A172 (cell line): ENCODE measurements at regions not wholly inside any gene's neighbourhood (a gene's known extent, or its start where the extent isn't known, plus 50 kb on each side); places are given as distances from the start of the nearest gene placed in this dataset.
"Not testable (repeated sequence)": the region's sequence is repeated elsewhere in the genome, so short reads cannot be mapped to it uniquely, and the experiment has no call there.

ENCODE experiments used
- DNase-seq: peaks from one replicate; pipeline ENCODE4 v3.0.0-alpha.2; 2015; ENCODE audit warnings: low spot score

DNA sequence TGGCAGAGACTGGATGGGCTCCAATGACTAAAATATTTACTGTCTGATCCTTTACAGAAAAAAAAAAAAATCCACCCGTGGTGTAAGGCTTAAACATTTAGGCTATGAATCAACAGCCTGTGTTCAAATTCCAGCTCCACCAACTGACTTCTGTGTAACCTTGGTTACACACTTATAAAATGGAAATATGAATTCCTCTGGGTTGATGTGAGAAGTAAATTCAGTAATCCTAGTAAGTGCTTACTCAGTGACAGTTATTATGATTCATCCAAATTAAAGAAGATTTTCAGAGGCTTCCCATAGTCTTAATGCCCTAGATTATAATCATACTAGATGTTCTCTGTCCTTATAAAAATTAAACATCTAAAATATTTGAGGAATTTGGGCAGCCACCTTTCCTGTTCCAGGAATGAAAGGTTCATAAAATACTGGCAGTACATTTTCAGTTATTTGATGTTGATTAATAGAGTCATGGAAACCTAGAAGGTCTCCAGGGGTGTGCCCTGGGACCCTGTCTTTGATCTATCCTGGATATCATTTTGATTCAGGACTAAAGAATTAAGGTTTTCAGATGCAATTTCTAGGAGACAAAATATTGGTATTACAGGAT, 180.3 kb upstream of the ZNF217 start:
- DNase-seq: peak; percentile 98

DNA sequence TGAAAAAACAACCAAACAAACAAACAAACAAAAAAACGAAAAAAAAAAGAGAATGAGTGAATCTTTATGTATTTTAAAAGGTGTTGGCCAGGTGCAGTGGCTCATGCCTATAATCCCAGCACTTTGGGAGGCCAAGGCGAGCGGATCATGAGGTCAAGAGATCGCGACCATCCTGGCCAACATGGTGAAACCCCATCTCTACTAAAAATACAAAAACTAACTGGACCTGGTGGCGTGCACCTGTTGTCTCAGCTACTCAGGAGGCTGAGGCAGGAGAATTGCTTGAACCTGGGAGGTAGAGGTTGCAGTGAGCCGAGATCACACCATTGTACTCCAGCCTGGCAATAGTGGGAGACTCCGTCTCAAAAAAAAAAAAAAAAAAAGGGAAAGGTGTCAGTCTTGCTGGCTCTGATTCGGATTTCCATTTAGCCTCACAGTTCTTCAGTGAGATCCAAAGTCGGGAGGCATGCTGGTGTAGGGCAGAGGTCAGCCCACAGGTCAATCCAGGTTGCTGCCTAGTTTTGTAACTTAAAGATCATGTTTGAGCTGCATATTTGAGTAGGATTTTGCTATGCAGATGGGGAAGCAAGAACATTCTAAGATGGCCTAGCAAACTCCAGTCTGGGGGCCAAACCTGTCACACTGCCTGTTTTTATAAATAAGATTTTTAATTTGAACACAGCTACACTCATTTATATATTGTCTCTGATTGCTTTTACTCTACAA, 179.6 kb upstream of the ZNF217 start:
- not testable (repeated sequence) for DNase-seq

GRCh38 chr20:53769041-53769440, 175.4 kb upstream of the ZNF217 start:
- DNase-seq: no peak

DNA sequence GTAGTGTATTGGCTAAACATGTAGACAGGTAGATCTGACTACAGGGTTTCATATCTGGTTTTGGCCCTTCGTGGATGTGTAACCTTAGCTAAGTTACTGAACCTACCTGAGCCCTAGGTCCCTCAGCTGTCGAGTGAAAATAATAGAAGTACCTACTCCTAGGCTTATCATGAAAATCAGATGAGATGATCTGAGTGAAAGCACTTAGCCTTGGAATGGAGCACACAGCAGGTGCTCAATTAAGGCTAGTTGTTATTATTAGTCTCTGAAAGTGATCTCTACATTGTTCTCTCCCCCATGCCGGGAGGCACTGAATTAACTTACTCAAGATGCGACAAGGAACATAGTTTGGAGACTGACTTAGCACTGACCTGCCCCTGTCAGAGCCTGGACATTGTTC, 174.7 kb upstream of the ZNF217 start:
- no peak for DNase-seq

- DNase-seq: no peak
Measured at GRCh38 chr20:53767206-53767930, 173.7 kb upstream of the ZNF217 start.

GRCh38 chr20:53764415-53764800, 170.8 kb upstream of the ZNF217 start:
- no peak for DNase-seq

DNA sequence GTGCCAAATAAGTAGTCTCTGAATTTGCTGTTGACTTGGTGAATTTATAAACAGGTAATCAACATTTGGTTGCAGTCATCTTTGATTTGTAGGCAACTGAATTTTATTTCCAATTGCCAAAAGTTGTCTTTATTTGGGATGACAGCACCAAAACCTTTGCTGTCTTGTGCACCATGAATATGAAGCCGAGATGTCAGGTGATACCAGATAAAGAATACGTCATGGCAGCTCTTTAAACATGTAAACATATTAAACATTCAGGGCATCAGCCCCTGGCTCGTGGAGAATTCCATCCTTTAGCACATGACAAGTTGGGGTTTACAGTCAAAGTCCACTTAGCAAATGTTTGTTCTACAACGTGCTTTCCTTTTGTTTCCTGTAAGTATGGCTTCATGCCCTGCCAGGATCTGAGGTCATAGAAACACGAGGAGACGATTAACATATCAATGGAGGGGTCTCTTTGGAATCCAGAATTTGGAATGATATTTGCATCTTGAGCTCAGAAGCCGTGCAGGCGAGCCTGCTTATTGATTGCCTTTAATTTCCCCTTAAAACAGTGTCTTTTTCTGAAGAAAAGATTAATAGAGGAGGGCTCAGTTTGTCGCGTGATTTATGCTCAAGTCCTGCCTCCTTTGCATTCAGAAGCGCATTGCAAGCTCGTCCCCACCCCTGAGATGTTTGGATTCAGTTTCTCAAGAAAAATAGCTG, 170.2 kb upstream of the ZNF217 start:
- DNase-seq: no peak

DNA sequence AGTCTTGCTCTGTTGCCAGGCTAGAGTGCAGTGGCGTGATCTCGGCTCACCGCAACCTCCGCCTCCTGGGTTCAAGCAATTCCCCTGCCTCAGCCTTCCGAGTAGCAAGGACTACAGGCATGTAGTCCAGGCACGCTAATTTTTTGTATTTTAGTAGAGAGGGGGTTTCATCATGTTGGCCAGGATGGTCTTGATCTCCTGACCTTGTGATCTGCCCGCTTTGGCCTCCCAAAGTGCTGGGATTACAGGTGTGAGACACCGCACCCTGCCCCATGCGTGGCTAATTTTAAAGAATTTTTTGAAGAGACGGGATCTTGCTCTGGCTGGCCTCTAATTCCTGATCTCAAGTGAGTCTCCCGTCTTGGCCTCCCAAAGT, 168.8 kb upstream of the ZNF217 start:
- not testable (repeated sequence) for DNase-seq

- no peak for DNase-seq
Measured at GRCh38 chr20:53760025-53760441, 166.4 kb upstream of the ZNF217 start.

DNA sequence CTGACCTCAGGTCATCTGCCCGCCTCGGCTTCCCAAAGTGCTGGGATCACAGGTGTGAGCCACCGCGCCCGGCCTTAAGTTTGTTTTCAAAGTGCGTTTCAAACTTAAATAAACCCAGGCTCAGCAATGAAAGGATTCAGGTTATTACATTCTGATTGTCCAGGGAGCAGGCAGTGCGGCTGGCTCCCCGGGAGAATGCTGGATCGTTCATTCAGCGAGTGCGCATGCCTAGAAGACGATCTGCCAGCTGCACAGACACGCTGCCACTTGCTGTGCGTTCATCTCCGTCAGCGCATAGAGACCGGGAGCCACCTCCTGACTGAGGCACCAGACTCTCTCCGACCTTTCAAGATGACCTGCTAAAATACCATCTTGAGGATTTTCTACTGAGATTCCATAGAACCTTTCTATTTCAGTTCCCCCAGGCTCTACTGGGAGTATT, 163.9 kb upstream of the ZNF217 start:
- DNase-seq: no peak

DNA sequence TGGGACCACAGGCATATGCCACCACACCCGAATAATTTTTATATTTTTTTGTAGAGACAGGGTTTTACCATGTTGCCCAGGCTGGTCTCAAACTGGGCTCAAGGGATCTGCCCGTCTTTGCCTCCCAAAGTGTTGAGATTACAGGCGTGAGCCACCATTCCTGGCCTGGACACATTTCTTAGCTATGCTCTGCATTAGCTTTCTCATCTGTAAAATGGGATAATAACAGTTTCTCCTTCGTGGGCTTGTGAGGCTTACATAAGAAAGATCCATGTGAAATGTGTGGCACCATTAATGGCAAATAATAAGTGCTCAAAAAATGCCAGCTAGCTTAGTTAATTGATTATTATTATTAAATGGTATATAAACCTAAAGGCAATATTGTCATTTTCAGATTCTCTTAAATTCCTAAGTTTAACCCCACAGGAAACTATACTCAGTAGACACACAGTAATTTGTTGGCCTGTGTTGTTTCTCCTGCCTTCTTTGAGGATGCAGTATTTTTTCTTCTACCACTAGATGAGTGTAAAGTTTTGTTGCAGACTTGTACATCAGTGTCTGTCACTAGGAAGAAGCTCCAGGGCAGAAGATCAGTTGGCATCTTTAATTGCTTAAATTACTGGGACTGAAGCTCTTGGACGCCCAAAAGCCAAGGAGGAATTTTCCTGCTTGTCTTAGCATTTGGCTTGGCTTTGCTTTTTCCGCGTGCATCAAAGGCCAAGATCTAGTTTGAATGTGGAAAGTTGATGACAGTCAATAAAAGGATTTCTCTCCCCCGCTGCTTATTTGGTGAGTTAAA, 162.3 kb upstream of the ZNF217 start:
- no peak for DNase-seq

GRCh38 chr20:53753880-53754459, 160.3 kb upstream of the ZNF217 start:
- DNase-seq: no peak

- peak; percentile 87 for DNase-seq
Measured at GRCh38 chr20:53752971-53753879, 159.6 kb upstream of the ZNF217 start.

GRCh38 chr20:53752583-53752970, 158.9 kb upstream of the ZNF217 start:
- no peak for DNase-seq

DNA sequence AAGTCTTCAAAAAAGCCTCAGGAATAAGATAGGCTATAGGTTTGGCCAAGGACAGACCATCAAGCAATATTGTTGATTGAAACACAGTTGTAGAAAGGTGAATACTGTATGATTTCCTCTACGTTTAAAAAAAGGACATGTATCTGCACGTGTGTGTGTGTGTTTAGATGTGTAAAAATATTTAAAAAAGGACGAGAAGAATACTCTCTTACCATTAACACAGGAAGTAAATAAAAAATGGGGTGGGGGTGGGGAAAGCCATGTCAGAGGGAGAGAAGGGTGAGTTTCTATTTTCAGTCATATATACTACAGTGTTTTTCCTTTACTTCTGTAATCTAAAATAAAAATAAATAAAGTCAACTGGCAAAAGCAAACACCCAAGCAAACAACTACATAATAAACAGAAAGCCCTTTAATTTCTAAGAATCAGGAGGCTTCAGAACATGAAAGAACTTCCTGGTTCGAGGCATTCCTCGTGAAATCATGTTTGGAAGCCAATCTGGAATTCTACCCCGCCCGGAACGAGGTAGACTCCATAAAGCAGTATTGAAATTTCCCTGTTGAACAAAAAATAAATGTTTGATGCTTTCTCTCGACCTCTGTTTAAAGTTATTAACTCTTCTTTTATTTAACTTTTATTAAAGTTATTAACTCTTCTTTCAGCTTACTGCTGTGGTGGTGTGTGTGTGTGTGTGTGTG, 158.1 kb upstream of the ZNF217 start:
- DNase-seq: no peak

DNA sequence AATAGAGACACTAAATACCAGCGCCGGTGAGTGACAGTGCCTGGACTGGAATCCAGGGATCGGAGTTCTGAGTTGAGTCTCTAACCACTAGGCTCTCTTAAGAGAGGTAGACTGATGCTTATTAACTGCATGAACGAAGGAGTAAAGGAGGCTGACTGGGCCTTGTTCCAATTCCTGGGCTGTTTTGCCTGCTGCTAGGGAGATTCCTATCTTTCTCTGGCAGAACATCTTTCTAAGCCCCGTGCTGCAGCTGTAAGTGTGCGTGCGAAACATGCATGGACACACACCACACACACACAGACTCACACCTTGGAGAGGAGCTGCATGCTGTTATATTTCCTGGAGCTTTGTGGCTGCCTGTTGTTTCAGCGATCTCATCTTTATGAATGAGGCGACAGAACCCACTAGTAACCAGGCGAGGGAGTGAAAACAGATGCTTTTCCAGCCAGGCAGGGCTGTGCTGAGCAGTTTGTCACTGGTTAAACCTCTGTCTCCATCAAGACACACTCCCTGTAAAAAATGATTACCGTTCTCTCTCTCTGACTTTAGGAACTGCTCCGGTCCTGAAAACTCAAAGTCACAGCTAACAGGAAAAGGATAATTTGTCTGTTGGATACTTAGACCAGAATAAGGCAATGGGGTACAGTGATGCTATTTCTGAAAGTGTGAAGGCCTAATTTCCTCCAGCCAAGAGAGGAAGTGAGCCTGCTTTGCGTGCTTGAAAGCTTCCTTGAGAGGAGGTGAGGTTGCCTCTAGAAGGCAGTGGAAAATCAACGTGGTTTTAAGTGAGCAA, 157.4 kb upstream of the ZNF217 start:
- no peak for DNase-seq

GRCh38 chr20:53749499-53749898, 155.9 kb upstream of the ZNF217 start:
- DNase-seq: no peak

DNA sequence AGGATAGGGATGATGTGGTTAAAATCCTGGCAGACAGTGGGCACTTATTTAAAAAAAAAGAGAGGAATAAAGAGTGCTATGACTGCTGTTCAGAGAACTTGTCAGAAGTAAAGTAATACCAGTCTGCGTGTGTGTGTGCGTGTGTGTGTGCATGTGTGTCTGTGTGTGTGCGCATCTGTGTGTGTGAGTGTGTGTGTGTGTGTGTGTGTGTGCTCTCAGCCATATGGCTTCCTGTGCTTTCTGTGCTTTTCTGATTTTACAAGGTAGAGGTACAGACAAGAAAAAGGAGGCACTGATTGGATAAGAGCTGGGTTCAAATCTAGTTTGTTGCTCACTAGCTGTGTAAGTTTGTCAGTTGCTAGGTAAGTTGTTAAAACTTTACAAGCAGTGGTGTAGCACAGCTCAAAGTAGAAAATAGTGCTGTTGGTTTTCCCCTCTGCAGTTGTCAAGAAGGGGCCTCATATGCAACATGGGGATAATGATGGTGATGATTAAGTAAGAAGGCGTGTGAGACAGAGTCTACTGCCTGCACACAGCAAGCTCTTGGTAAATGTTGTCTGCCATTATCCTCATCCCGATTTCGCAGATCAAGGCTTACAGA, 155.3 kb upstream of the ZNF217 start:
- DNase-seq: peak; percentile 71
